ENCODE measurements at regions not wholly inside any gene's neighbourhood (a gene's known extent, or its start where the extent isn't known, plus 50 kb on each side); places are given as distances from the start of the nearest gene placed in this dataset.

- no peak for DNase-seq
Measured at GRCh38 chr15:31842532-31843195, 187.7 kb upstream of the CHRNA7 start.

DNA sequence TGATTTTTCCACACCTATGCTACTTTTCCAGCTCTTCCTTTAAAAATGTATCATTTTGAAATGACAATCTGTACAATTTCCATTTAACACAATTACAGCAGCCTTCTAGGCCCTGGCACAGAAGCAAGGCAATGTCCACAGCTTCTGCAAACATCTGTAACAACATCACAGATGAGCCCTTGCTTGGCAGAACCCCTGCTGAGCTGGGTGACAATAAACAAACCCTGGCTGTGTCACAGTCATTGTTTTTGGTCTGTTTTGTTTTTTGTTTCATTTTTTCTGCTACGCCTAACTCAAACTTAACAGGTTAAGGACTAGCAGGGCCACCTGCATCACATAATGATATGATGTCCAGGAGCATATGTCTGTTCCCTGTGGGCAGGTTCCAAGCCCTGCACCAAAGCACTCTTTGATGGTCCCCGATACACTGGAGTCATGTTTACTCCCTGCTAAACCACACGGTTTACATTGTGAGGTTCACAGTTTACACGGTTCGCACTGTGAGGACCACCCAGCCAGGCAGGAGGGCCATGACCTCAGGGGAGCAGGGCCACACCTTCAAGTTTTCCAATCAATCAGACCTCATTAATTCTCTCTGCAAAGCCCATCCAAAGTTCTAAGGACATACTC, 186.8 kb upstream of the CHRNA7 start:
- DNase-seq = no peak

DNA sequence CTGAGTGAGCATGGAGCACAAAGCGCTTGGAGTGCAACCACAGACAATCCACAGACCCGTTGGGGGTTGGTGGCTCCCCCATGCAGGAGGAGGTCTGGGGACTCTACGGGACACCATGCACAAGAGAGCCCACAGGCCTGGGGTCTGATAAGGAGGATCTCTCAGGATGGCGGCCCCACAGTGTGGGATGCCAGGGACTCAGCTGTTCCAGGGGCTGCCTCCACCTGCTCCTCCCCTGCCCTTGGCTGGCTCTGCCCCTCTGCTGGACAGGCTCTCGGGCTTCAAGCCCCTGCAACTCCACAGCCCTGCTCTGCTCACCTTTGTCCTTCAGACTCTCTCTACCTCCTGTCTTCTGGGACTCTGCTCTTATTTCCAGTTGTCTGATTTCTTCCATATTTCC, 184.5 kb upstream of the CHRNA7 start:
- no peak for DNase-seq

DNA sequence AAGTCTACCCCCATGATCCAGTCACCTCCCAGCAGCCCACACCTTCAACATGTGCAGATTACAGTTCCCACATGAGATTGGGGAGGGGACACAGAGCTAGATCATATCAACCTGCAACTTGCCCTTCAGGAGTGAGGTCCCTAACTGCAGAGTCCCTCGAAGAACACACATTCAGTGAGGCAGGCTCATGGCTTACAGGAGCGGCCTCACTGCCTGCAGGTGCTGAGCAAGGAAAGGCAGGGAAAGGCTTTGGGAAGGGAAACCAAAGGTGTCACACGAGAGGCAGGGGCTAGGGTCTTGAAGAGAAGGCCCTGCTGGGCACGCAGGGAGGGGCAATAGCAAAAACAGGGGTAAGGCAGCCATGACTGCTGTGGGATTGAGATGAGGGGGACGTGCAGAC, 182.4 kb upstream of the CHRNA7 start:
- DNase-seq = no peak

DNA sequence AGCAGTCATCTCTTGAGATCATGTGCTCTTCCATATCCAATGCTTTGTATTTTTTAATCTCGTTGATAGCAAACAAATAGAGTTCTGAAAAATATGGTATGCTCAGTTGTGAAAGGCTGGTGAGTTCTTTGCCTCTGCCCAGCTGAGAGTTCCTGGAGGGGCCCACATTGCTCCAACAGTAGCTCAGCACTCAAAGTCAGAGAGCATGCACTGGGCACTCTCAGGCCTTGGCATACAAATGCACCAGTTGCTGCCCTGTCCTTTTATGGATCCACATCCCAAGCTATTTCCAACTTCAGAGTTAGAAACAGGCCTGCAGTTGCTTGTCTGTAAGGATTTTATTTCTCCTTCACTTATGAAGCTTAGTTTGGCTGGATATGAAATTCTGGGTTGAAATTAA, 181.7 kb upstream of the CHRNA7 start:
- no peak for DNase-seq

- no peak for DNase-seq
Measured at GRCh38 chr15:31852933-31853799, 177.1 kb upstream of the CHRNA7 start.

DNA sequence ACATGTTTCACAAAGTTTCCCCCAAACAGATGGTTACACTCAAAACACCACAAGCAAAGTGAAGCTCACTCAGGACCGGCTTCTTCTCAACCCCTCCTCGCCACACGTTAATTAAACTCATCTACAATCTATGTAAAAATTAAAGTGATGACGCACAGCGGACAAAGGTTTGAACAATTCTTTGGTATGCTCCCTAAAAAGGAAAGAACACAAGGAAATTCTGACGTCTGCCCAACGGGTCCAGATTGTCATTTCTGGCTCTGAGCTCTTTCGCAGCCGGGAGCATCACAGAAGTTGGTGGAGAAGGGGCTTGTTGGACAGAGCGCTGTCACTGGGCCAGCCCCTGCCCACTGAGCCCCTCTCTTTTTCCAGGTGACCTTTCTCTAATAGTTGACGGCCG, 173.7 kb upstream of the CHRNA7 start:
- DNase-seq = no peak

GRCh38 chr15:31857194-31857593, 173.1 kb upstream of the CHRNA7 start:
- no peak for DNase-seq

DNA sequence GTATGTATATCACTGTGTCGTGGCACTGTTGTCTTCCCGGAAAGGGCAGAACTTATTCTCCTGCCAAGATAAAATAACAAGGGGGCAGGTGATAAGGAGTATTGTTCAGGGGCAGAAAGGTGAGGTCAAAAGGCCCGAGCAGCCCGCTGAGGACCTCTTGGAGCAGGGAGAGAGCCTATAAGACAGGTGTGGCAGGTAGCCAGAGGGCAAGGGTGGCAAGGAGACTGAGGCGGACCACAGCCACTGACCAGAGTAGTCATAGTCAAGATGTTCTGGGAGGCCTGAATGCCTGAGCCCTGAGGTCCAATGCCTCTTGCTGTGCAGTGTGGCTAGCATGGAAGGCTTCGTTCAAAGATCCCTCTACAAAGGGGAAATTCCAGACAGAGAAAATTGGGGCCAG, 172.3 kb upstream of the CHRNA7 start:
- DNase-seq = no peak

DNA sequence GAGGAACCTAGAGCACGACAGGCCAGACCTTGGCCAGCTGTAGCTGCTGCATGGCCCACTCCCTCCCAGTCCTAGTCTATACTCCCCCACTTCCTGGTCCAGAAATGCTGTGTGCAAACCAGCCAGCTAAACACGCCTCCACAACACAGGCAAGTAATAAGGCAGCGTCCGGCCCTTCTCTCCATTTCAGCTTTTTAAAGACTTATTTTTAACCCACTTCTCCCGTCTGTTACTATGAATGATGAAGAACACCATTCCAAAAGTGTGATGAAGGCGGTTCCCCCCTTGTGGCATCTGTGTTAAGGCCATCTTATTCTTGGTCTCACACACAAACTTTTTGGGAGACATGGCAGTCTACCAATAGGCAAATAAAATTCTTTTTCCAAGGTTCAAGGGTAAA, 164.1 kb upstream of the CHRNA7 start:
- DNase-seq = no peak

- DNase-seq = peak; percentile 73
Measured at GRCh38 chr15:31867536-31868442, 162.5 kb upstream of the CHRNA7 start.

- DNase-seq = no peak
Measured at GRCh38 chr15:31869686-31870307, 160.5 kb upstream of the CHRNA7 start.

GRCh38 chr15:31870328-31871165, 159.8 kb upstream of the CHRNA7 start, which contains the start of gene OTUD7A:
Gene OTUD7A, minus strand, starts transcription at chr15:31870673.
- peak; percentile 86 for DNase-seq

DNA sequence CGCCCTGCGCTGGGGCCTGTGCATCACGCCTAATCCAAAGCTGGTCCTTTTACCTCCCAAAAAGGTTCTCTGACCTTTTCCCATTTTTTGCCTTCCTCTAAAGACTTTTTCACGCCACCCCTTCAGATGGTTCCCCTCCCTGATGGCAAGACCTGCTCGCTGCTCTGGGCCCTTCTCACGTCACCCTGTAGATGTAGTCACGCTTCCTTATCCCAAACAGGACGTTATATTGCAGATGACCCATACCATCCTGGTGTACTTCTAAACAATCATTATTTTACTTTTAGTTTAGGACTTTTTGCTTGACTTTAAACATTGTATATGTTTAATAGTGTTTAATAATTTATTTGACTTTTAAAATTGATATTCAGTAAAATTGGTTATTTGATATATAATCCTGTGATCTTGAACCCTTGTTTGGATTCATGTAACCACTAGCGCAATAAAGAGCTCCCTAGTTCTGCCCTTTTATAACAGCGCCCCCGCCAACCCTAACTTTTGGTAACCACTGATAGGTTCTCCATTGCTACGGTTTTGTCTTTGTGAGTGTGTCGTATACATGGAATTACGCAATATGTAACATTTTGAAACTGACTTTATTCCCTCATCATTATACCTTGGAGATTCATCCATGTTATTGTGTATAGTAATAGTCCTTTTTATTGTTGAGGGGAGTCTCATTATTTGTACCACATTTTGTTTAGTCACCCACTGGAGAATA, 159.0 kb upstream of the CHRNA7 start:
- peak; percentile 22 for DNase-seq

DNA sequence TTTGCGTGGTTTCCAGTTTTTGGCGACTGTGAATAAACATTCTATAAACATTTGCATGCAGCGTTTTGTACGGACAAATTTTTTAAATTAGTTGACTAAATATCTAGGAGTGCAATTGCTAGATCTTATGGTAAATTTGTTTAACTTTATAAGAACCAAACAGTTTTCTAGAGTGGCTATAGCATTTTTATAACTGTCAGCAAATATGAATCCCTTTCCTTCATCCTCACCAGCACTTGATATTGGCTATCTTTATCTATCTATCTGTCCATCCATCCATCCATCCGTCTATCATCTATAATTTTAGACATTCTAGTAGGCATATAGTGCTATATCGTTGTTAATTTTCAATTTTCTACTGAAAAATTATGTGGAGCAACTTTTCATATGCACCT, 158.4 kb upstream of the CHRNA7 start:
- DNase-seq = no peak

- DNase-seq = no peak
Measured at GRCh38 chr15:31887246-31887645, 143.1 kb upstream of the CHRNA7 start.

- no peak for DNase-seq
Measured at GRCh38 chr15:31892513-31892912, 137.8 kb upstream of the CHRNA7 start.

- DNase-seq = no peak
Measured at GRCh38 chr15:31893780-31894179, 136.5 kb upstream of the CHRNA7 start.

- no peak for DNase-seq
Measured at GRCh38 chr15:31897746-31898145, 132.6 kb upstream of the CHRNA7 start.

- DNase-seq = no peak
Measured at GRCh38 chr15:31901501-31901900, 128.8 kb upstream of the CHRNA7 start.

DNA sequence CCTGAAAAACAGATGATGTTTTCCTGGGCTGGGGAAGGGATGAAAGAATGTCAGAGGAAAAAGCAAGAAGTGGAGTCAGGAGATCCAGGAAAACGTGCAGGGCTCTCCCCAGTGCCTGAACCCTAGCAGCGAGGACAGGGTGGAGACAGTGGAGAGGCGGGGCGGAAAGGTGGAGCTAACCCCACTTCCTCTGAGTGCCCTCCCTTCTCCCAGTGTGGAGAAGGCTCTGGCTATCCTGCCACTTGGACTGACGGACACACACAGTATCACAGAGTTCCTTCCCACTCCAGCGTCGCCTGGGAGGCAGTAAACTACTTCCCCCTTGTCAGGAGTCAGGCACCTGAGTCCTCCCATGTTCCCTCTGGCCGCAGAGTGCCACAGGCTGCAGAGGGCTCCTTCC, 125.3 kb upstream of the CHRNA7 start:
- DNase-seq = no peak

Measured in CD4-positive, alpha-beta T cell treated with Interleukin-6 for 4 hours (primary cell).